IPS-15b (cell line): ENCODE measurements at regions not wholly inside any gene's neighbourhood (a gene's known extent, or its start where the extent isn't known, plus 50 kb on each side); places are given as distances from the start of the nearest gene placed in this dataset.
"Not testable (repeated sequence)": the region's sequence is repeated elsewhere in the genome, so short reads cannot be mapped to it uniquely, and the experiment has no call there.

Experiments
- H3K27me3 ChIP-seq: one replicate; pipeline ENCODE4 v1.6.1; 2013; ENCODE audit warnings: low read length; ENCODE audit not compliant: control insufficient read depth, insufficient read depth
- H3K36me3 ChIP-seq: one replicate; pipeline ENCODE4 v1.6.1; 2013; ENCODE audit warnings: low read length; ENCODE audit not compliant: control insufficient read depth, insufficient read depth
- H3K4me1 ChIP-seq: one replicate; pipeline ENCODE4 v1.6.1; 2013; ENCODE audit warnings: mild to moderate bottlenecking, low read length; ENCODE audit not compliant: control insufficient read depth, insufficient read depth
- H3K4me3 ChIP-seq: one replicate; pipeline ENCODE4 v1.5.1; 2013; ENCODE audit warnings: low read depth, low read length
- H3K9ac ChIP-seq: one replicate; pipeline ENCODE4 v1.6.1; 2013; ENCODE audit warnings: low read depth, mild to moderate bottlenecking, low read length
- H3K9me3 ChIP-seq: one replicate; pipeline ENCODE4 v1.6.1; 2013; ENCODE audit warnings: mild to moderate bottlenecking, low read length; ENCODE audit not compliant: control insufficient read depth, insufficient read depth

- H3K9me3 ChIP-seq = no peaks in the 10 kb centered on the region
- H3K4me3 ChIP-seq = no peak overlapping the region
- no peak overlapping the region for H3K9ac ChIP-seq
- H3K36me3 ChIP-seq = no peaks in the 10 kb centered on the region
- H3K27me3 ChIP-seq = no peaks in the 10 kb centered on the region
- no peaks in the 10 kb centered on the region for H3K4me1 ChIP-seq
These were observed 902.2 kb downstream of the BRD1 start for GRCh38 chr22:48925450-48925849.

- no peaks in the 10 kb centered on the region for H3K9me3 ChIP-seq
- H3K27me3 ChIP-seq = no peaks in the 10 kb centered on the region
- H3K9ac ChIP-seq = no peak overlapping the region
- H3K4me1 ChIP-seq = no peaks in the 10 kb centered on the region
- no peak overlapping the region for H3K4me3 ChIP-seq
- H3K36me3 ChIP-seq = no peaks in the 10 kb centered on the region
These were observed 903.7 kb downstream of the BRD1 start for GRCh38 chr22:48923996-48924395.

GRCh38 chr22:48923165-48923865, 904.4 kb downstream of the BRD1 start:
- Histone ChIP-seq H3K9ac (no peak overlapping the region), H3K4me3 (no peak overlapping the region), H3K9me3 (no peaks in the 10 kb centered on the region), H3K36me3 (no peaks in the 10 kb centered on the region), H3K4me1 (no peaks in the 10 kb centered on the region), H3K27me3 (no peaks in the 10 kb centered on the region)

- no peak overlapping the region for H3K9ac ChIP-seq
- no peaks in the 10 kb centered on the region for H3K27me3 ChIP-seq
- H3K4me1 ChIP-seq = no peaks in the 10 kb centered on the region
- peaks cover 5% of the 10 kb centered on the region for H3K9me3 ChIP-seq
- H3K36me3 ChIP-seq = no peaks in the 10 kb centered on the region
- no peak overlapping the region for H3K4me3 ChIP-seq
These were observed 906.2 kb downstream of the BRD1 start for GRCh38 chr22:48921411-48921903.

- no peaks in the 10 kb centered on the region for H3K36me3 ChIP-seq
- no peak overlapping the region for H3K4me3 ChIP-seq
- H3K9me3 ChIP-seq = peaks cover 5% of the 10 kb centered on the region
- no peaks in the 10 kb centered on the region for H3K27me3 ChIP-seq
- H3K4me1 ChIP-seq = no peaks in the 10 kb centered on the region
- no peak overlapping the region for H3K9ac ChIP-seq
These were observed 906.9 kb downstream of the BRD1 start for GRCh38 chr22:48920776-48921241.

- Histone ChIP-seq H3K9ac (no peak overlapping the region), H3K27me3 (no peaks in the 10 kb centered on the region), H3K36me3 (no peaks in the 10 kb centered on the region), H3K4me3 (no peak overlapping the region), H3K9me3 (peaks cover 5% of the 10 kb centered on the region), H3K4me1 (peaks cover 2% of the 10 kb centered on the region)
These were observed 907.7 kb downstream of the BRD1 start for GRCh38 chr22:48919851-48920589.

GRCh38 chr22:48919187-48919590, 908.5 kb downstream of the BRD1 start:
- peaks cover 5% of the 10 kb centered on the region for H3K9me3 ChIP-seq
- no peak overlapping the region for H3K9ac ChIP-seq
- H3K4me1 ChIP-seq = peaks cover 7% of the 10 kb centered on the region
- H3K27me3 ChIP-seq = no peaks in the 10 kb centered on the region
- H3K36me3 ChIP-seq = no peaks in the 10 kb centered on the region
- H3K4me3 ChIP-seq = no peak overlapping the region

GRCh38 chr22:48918585-48919186, 909.0 kb downstream of the BRD1 start:
- Histone ChIP-seq H3K27me3 (no peaks in the 10 kb centered on the region), H3K9me3 (peaks cover 5% of the 10 kb centered on the region), H3K9ac (no peak overlapping the region), H3K36me3 (no peaks in the 10 kb centered on the region), H3K4me1 (peaks cover 7% of the 10 kb centered on the region), H3K4me3 (no peak overlapping the region)

GRCh38 chr22:48912356-48913066, 915.2 kb downstream of the BRD1 start:
- H3K27me3 ChIP-seq, H3K4me1 ChIP-seq, H3K9ac ChIP-seq, H3K4me3 ChIP-seq, H3K9me3 ChIP-seq, H3K36me3 ChIP-seq: not testable (repeated sequence)

- not testable (repeated sequence) for H3K4me3 ChIP-seq, H3K9ac ChIP-seq, H3K4me1 ChIP-seq, H3K27me3 ChIP-seq, H3K36me3 ChIP-seq, H3K9me3 ChIP-seq
These were observed 916.0 kb downstream of the BRD1 start for GRCh38 chr22:48911647-48912046.

GRCh38 chr22:48911067-48911466, 916.6 kb downstream of the BRD1 start:
- H3K4me3 ChIP-seq, H3K9me3 ChIP-seq, H3K27me3 ChIP-seq, H3K36me3 ChIP-seq, H3K9ac ChIP-seq, H3K4me1 ChIP-seq: not testable (repeated sequence)
